NCI-H2081 treated with DMSO at 0.1 percent for 48 hours (cell line): ENCODE measurements at regions not wholly inside any gene's neighbourhood (a gene's known extent, or its start where the extent isn't known, plus 50 kb on each side); places are given as distances from the start of the nearest gene placed in this dataset.

Source experiments
- DNase-seq: peaks from one replicate; lab custom pipeline; 2025; lab: John Stamatoyannopoulos, UW

DNA sequence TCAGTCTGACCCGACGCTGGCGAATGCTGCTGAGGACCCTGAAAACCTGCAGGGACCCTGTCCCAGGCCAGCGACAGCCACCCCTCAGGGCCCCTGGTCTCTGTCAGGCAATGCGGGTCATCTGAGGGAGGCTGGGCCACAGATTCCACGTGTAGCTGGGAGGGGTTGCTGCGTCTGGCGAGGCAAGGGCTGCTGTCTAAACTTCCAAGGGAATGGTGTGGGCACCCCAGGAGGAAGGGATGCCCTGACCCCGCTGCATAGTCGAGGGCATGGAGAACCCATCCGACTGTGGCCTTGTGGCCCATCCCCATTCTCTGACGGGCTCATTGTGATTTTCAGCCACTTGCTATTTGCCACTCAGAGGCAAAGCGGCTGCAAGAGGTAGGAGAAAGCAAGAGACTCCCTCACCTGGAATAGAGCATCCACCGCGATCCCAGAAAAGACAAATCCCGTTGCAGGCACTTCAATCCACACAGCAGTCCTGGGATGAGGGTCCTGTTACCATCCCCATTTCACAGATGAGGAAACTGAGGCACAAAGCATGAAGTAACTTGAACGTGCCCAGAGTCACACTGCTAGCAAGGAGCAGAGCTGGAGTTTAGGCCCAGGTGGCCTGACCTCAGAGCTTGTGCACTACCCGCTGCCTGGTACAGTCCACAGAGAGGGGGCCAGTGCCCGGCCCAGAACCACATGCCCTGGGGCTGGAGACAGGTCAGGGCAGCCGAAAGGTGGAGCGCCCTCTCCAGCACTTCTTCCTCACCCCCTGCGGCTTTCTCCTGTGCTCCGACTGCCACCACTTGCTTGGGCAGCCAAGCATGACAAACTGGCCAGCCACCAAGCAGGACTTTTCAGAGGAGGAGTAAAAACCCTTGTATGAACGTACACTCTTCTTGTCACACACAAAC lies 163.8 kb upstream of the KLF14 start:
- no peak for DNase-seq

DNA sequence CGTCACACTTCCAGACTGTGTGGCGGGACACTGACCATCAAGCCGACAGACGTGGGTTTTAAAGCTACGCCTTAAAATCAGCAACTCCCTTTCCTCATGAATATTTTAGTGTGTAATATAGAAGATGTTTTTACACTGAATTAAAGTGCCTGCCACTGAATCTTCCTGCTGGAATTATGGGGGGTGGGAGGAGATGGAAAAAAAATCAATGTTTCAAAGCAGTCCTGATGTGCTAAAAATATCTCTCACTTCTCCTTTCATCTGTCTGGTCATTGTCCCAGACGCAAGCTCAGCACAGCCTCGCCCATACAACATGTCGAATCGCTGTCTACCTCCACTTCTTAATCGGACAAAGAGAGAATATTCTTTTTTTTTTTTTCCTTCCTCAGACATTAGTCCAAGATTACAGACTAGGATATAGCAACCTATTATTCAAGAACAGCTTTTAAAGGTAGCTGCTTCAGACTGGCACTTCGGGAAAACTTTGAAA lies 165.1 kb upstream of the KLF14 start:
- DNase-seq, result no peak

DNA sequence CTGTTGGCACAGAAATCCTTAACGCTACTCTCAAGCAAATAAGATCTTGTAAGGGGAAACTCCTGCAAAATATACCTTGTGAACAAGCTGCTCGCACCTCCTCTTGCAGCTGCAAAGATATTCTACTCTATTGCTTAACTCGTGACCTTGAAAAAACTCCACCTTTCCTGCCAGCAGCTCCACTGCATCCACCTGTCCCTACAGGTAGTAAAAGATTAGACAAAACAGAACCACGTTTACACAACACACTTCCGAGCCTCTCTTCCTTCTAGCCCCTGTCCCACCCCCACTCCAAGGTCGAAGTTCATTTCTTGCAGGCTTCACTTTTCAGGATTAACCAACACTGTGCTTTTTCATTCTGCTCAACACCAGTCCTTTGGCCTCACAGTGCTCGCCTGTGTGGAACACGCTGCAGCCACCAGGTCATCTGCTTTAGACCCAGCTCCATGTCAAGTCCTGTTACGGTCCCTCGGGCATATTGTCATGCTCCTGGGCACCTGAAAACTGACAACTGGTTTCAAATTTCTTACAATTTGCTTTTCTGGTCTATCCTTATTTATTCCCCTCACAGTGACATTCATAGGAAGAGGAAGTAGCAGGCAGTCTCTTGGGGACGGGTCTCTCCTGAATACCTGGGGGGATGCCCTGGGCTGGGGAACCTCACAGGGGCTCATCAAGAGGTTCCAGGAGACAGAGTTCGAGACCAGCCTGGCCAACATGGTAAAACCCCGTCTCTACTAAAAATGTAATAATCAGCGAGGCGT lies 165.8 kb upstream of the KLF14 start:
- no peak for DNase-seq

DNA sequence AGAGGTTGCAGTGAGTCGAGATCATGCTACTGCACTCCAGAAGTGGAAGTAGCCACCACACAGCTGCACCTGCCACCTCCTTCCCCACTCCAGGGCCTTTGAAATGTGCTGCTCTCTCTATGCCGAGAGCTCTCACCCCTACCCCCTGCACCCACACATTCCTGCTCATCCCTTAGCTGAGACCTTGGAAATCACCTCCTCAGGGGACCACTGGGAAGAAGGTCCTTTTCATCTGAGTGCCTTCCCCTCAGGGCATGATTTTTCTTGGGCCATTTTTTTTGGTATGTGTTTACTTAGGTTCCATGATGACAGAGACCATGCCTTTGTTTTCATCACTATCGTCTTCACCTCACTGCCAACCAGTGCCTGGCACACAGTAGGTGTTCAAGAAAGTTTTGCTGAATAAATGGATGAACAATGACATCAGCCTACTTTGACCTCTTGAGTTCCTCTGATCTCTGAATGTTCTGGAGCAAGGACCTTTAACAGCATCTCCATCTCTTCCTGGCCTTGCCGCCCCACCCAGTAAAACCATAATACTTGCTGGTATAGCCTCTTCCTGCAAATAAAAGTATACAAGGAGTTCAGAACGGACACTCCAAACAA lies 166.6 kb upstream of the KLF14 start:
- no peak for DNase-seq

DNA sequence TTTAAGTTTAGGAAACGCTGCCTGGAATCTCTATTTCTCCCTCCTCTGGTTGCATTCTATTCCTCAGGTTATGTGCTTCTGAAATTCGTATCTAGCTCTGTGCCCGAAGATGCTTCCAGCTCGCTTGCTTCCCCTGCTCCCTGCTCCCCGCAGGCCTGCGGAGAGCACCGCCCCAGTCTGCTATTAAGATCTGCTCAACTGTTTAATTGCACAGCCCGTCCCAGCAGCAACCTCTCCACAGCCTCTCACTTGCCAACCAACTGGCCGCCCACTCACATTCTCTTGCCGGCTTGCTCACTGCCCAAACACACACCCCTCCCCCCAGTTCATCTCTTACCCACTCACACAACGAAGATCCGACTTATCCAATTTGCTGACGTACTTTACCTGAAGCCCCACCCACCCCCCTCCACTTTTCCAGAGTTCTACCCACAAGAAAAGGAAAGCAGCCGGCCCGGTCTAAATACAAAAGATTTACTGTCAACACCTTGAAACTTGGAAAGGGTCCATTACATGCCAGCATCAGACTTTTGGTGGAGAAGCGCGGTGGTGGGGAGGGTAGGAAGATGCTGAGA lies 167.3 kb upstream of the KLF14 start:
- no peak for DNase-seq

DNA sequence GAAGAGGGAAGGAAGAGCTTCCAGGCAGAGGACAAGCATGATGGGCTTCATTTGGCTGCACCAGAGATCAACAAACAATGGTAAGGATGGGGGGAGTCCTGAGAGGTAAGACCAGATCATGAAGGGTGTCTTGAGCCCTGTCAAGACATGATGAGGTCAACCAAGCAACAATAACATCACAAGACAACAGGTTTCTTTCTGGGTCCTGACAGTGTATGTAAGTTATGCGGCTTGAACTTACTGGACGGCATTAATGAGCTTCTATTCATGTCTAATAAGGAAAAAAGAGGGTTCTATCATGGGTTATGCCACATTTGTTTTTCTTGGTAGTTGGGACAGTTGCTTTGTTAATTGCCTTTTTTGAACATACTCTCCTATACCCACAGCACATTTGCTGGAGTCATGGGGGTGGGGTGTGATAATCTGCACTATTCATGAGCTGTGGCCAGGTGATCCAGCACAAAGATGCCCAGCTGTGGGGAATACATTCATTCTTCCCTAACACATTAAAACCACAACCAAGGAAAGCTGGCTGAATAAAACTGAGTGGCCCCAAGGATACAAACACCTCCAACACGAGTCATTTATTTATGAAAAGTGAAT lies 168.8 kb upstream of the KLF14 start:
- DNase-seq, result no peak

DNA sequence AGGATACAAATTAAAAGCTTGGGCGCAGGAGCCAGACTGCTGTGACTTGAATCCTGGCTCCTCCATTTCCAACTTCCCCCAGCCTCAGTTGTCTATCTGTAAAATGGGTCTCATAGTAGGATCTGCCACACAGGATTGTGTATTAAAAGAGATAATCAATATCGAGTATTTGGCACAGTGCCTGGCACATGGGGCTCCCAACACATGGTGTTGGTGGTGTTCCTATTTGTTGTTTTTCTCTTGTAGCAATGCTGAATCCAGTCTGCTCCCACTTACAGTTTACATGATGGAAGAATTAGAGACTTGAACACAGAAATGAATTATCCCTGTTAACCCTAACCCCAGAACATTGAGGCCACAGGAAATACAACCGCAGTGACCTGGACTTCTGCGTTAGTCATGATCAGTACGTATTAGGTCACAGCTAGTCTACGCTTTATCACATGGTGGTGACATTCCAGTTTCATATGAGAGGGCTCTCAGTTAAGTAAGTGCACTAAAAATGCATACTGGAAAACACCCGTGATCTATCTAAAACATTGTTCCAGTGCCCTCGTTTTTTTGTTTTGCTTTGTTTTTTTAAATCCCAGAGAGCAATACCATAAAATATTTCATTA lies 169.5 kb upstream of the KLF14 start:
- no peak for DNase-seq

DNA sequence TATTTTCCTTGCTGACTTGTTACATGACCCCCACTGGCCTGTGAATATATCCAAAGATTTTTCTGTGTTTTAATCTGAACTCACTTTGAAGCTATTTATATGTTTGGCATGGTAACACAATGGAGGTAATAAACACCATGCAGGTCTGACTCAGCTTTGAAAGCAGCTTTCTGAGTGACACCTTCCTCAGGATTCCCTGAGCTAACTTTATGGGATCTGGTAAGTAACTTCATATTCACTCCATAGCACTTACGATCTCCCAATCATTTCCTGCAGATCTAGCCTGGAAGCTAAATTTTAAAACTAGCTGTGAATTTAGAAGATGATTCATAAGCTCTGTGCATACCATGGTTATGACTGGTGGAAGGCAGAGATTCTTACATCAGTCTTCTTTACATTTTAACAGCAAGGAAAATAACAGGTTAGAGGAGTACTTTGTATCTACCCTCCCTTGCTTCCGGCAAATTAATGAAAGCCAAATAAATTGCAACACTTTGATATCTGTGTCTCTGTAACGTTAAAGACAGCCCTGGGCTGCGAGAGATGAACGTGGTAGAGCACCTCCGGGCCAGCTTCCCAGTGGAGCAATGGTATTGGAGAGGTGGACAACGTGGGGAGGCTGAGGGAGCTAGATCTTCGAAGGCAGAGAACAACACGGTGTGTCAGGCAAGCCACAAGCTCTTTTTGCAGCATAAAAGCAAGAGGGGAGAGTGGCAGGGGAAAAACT lies 170.2 kb upstream of the KLF14 start:
- no peak for DNase-seq

DNA sequence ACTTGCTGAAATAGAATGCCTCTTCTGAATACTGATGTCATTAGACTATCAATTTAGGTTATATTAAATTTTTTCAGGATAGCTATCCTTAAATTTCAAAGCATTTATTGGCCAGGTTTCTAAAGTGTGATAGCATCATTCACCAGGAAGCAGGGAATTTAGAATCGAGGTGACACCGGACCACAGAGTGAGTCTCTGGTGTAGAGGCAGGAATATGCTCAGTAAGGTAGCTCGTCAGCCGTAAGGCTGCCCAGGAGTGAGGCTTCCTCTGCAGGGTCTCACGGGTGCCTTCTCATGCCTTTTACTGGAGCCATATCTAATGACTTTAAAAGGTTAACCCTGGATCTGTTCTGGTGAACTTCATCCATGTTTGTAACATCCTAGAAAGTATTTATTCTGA lies 170.8 kb upstream of the KLF14 start:
- DNase-seq, result no peak

DNA sequence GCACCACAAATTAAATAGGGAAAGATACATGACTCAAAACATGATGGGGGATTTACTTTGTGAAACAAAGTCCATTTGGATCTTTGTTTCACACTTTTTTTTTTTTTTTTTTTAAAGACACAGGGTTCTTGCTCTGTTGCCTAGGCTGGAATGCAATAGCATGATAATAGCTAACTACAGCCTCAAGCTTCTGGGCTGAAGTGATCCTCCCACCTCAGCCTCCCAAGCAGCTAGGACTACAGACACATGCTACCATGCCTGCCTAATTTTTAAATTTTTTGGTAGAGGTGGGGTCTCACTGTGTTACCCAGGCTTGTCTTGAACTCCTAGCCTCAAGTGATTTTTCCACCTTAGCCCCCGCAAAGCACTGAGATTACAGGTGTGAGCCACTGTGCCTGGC lies 172.6 kb upstream of the KLF14 start:
- no peak for DNase-seq

DNA sequence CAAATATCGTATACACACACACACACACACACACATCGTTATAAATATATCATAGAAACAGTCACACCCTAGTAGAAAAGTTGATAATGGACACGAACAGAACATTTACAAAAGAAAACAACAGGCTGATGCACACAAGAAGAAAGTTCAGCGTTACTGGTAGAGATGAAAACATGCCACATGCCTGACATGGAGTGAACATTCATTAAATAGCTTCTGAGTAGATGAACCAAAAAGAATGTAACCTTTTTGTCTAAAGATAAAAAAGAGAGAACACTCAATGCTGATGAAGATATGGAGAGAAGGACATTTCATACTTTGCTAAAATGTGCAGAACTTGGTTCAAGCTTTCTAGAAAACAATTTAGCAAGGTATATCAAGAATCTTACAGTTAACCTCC lies 173.4 kb upstream of the KLF14 start:
- no peak for DNase-seq

DNA sequence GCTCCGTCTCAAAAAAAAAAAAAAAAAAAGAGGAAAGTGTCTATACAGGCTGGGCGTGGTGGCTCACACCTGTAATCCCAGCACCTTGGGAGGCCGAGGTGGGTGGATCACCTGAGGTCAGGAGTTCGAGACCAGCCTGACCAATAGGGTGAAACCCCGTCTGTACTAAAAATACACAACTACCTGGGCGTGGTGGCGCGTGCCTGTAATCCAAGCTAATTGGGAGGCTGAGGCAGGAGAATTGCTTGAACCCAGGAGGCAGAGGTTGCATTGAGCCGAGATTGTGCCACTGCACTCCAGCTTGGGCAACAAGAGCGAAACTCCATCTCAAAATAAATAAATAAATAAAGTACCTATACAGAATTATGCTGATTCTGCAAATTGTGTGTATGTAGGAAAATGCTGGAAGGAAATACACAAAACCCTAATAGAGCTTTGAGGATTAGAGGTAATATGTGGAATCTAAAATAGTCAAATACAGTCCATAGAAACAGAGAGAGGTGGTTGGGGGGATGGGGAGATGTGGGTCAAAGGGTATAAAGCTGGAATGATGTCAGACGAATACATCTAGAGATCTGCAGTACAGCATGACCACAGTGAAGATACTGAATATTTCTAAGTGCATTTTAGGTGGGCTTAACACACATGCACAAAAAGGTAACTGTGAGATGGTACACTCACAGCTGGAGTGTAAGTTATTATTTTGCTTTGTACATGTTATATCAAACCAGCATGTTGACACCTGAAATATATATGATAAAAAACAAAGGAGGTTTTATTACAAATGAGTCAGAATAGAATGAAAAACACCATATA lies 174.5 kb upstream of the KLF14 start:
- DNase-seq, result no peak

DNA sequence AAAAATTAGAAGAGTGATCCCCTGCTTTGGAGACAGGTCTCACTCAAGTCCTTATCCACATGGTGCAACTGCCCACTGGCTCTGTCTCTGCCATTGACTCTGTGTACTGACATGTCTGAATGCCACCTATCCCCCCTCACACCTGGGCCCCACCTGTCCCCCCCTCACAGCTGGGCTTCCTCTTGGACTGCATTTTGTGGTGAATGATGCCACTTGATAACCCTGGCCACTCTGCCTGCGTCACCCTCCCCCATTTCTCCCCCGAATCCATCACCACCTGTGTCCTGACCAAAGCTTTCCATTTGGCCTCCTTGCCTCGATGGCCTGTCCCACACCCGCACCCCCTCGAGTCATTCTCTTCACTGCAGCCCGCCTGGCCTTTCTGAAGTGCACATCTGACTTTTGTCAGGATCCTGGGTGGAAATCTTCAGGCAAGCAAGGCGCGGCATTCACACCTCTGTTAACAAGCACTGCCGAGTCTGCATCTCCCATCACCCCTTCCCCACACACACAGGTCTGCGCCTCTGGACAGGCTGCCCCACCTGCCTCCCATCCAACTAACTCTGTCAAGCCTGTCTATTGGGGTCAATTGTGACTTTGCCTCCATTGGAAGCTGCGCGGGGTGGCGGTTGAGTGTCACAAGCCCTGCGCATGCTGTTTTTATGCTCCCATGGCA lies 175.3 kb upstream of the KLF14 start:
- no peak for DNase-seq

DNA sequence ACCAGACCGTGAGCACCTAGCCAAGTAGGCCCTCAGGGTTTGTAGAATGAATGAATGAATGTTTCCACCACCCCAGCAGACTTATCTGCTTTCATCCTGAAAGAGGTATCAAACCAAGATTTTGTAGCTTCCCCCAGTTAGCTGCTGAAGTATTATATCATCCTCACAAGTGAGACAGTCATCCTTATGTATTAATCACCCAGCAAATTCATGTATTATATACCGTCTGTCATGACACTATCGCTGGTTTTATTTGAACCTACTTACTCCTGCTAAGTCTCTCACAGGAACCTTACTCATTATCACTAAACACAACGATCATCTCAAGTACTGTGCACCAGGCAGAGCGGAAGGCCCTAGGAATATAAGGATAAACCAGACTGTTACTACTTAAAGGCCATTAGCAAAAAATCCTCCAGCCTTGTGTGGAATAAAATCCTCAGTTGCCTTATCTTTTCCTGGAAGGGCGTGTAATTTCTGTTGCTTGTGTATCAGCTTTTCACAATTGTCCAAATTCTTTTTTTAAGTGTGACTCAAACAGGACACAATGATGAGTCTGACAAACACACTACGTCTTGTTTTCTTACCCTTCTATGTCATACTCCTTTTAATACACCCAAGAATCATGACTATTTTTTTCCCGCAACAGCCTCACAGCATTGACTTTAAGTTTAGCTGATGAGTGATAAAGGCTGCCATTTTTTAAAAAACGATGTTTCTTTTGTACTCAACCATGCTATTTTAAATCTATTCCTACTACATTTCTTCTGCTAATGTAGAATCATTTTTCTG lies 176.1 kb upstream of the KLF14 start:
- no peak for DNase-seq

DNA sequence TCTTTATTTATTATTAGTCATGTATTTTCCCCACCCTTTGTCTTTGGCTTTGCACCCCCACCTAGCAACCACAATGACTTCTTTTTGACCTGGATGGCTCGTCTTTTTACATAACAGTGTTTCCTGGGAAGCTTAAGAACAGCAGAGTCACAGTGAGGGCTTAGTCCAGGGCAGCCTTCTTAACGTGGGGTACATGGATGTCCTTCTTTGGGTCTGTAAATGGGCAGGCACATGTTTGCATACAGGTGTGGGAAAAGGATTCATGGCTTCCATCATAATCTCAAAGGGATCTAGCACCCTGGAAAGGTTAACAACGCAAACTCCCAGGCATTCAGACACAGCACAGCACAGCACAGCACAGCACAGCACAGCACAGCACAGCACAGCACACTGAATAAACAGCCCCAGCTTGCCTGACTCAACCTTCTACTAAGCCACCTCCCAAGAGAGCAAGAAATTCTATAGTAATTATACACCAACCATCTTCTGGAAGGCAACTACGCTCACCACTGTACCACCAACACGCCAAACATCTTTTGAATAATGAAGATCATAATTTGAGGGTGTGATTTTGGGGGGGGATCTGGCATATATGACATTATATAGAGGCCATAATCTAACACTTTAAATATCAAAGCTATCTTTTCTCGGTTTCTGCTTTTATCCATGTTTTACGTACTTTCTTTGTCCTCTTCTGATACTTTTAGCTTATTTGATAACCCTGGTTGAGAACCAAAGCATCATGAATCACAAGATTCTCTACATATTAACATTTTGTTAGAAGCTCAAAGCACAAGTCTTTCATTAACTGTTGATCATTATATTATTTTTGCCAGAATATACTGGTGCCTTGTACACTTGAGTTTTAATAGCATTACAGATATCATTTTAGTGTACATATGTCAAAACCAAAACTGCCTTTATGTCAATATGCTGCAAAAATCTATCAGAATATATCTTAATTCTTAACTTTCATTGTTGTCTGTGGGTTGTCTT lies 177.2 kb upstream of the KLF14 start:
- no peak for DNase-seq

DNA sequence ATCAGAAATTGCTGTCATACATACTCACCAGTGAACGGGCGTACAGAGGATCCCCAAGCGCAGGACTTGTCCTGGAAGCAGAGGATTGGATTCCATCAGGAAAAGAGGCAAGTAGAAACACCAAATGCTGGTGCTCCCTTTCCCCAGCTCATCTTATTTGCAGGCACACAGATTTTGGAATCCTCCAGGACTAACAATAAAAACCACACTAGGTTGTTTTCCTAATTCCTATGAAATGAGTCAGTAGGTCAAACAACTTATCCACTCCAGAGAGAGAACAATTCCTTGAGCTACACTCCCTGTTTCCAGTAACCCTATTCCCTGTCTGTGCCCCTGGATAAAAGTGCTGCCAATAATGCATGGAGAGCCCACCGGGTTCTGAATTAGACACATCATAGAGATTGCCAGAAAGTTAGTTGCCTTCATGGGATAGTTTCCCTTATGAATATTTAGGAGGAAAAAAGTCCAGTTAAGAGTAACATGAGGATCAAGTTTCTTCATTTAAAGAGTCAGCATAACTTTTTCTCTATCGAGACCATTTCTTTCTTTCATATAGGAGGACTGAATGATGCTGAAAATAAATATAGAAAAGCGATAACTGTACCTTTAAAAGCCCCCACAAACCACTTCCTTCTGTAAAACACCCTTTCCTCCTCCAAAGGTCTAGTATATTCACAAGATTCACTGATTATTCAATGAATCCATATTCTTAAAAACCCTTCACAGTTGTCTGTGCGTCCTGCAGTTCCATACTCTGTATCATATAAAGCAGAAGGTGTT lies 178.3 kb upstream of the KLF14 start:
- no peak for DNase-seq
